Endothelial cell of umbilical vein (primary cell): ENCODE measurements at regions not wholly inside any gene's neighbourhood (a gene's known extent, or its start where the extent isn't known, plus 50 kb on each side); places are given as distances from the start of the nearest gene placed in this dataset.

Experiments
- EZH2 ChIP-seq: IDR thresholded peaks from 2 replicates; pipeline ENCODE4 v1.6.1; 2012; ENCODE audit warnings: borderline replicate concordance, low read depth, mild to moderate bottlenecking, moderate library complexity, low read length, inconsistent platforms; ENCODE audit not compliant: severe bottlenecking
- GATA2 ChIP-seq: IDR thresholded peaks from 2 replicates; pipeline ENCODE4 v1.7.0; 2011; ENCODE audit warnings: low read depth, mild to moderate bottlenecking, moderate library complexity, mixed read lengths, low read length; ENCODE audit not compliant: insufficient read length, insufficient read depth
- POLR2AphosphoS5 ChIP-seq: IDR thresholded peaks from 2 replicates; pipeline ENCODE4 v1.6.1; 2012; ENCODE audit warnings: low read depth, mild to moderate bottlenecking, control low read depth, low read length, moderate library complexity; ENCODE audit not compliant: insufficient read depth
- TF ChIP-seq, protein P1 (sequence below), 2 donors: IDR thresholded peaks; 1 replicate in 1 of 2; 2 replicates in 1 of 2; pipeline ENCODE4 v1.5.1; 2011; ENCODE audit warnings: low read length in 2 of 2, mild to moderate bottlenecking in 2 of 2, moderate library complexity in 2 of 2, control low read depth in 1 of 2, inconsistent platforms in 1 of 2, low read depth in 1 of 2; ENCODE audit not compliant: insufficient read depth in 1 of 2; ENCODE audit errors: extremely low read depth in 1 of 2

DNA sequence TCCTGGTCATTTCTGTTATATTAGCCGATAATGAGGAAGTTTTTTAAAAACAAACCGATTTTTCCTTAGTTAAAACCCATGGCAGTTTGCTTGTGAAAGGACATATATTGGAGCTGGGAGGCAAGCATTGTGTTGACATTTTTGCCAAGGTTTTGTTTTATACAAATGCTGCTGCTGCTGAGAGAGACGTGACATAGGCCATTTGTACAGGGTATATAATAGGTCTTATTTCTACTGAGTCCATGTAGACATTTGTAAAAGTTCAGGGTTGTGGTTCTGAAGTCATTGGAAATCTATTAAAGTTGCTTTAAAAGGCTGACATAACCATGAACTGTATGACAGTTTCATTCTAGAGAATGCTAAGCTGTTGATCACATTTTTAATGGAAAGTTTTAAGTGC lies 424.0 kb upstream of the FANCL start:
- no peak for TF ChIP-seq EZH2
- TF ChIP-seq, protein P1, sequence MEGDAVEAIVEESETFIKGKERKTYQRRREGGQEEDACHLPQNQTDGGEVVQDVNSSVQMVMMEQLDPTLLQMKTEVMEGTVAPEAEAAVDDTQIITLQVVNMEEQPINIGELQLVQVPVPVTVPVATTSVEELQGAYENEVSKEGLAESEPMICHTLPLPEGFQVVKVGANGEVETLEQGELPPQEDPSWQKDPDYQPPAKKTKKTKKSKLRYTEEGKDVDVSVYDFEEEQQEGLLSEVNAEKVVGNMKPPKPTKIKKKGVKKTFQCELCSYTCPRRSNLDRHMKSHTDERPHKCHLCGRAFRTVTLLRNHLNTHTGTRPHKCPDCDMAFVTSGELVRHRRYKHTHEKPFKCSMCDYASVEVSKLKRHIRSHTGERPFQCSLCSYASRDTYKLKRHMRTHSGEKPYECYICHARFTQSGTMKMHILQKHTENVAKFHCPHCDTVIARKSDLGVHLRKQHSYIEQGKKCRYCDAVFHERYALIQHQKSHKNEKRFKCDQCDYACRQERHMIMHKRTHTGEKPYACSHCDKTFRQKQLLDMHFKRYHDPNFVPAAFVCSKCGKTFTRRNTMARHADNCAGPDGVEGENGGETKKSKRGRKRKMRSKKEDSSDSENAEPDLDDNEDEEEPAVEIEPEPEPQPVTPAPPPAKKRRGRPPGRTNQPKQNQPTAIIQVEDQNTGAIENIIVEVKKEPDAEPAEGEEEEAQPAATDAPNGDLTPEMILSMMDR (IDR thresholded peaks at IDR 0.05; ENCODE audit: extremely low read depth in 1 of 2, insufficient read depth in 1 of 2, low read depth in 1 of 2, low read length in 2 of 2) = no peak
- TF ChIP-seq POLR2AphosphoS5 = no peak
- no peak for TF ChIP-seq GATA2
